C4-2B (cell line): ENCODE measurements at regions not wholly inside any gene's neighbourhood (a gene's known extent, or its start where the extent isn't known, plus 50 kb on each side); places are given as distances from the start of the nearest gene placed in this dataset.

Experiments
- ZFX ChIP-seq: fragments of 450-650 bp; IDR thresholded peaks from 2 replicates; pipeline ENCODE4 v1.6.1; 2017
- TF ChIP-seq, protein P1 (sequence below): fragments of 450-650 bp; conservative IDR thresholded peaks from 2 replicates; pipeline ENCODE4 v1.5.1; 2017; ENCODE audit warnings: mild to moderate bottlenecking

DNA sequence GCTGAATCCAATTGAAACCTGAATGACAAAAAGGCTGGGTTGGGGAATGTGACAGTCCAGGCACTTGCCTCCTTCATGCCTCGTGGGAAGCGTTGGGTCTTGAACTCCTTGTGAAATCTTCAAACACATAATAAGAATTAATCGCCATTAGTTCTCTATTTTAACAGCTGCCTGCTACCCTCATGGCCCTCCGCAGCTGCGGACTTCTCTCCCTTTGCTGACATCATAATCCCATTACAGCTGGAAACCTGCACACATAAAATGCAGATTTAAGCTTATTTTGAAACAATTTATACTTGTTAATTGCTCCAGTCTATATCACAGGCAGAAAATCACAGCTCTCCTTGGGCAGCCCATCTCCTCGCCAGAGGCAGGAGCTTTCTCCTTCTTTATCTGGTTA lies 403.0 kb upstream of the MKI67 start:
- TF ChIP-seq, protein P1, sequence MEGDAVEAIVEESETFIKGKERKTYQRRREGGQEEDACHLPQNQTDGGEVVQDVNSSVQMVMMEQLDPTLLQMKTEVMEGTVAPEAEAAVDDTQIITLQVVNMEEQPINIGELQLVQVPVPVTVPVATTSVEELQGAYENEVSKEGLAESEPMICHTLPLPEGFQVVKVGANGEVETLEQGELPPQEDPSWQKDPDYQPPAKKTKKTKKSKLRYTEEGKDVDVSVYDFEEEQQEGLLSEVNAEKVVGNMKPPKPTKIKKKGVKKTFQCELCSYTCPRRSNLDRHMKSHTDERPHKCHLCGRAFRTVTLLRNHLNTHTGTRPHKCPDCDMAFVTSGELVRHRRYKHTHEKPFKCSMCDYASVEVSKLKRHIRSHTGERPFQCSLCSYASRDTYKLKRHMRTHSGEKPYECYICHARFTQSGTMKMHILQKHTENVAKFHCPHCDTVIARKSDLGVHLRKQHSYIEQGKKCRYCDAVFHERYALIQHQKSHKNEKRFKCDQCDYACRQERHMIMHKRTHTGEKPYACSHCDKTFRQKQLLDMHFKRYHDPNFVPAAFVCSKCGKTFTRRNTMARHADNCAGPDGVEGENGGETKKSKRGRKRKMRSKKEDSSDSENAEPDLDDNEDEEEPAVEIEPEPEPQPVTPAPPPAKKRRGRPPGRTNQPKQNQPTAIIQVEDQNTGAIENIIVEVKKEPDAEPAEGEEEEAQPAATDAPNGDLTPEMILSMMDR = no peak
- TF ChIP-seq ZFX = no peak
